UCSD-AML1 (cell line): ENCODE measurements at regions not wholly inside any gene's neighbourhood (a gene's known extent, or its start where the extent isn't known, plus 50 kb on each side); places are given as distances from the start of the nearest gene placed in this dataset.
"Not testable (repeated sequence)": the region's sequence is repeated elsewhere in the genome, so short reads cannot be mapped to it uniquely, and the experiment has no call there.

Experiments
- DNase-seq: peaks from one replicate; lab custom pipeline; 2025; ENCODE audit not compliant: unreplicated experiment; lab: John Stamatoyannopoulos, UW

DNA sequence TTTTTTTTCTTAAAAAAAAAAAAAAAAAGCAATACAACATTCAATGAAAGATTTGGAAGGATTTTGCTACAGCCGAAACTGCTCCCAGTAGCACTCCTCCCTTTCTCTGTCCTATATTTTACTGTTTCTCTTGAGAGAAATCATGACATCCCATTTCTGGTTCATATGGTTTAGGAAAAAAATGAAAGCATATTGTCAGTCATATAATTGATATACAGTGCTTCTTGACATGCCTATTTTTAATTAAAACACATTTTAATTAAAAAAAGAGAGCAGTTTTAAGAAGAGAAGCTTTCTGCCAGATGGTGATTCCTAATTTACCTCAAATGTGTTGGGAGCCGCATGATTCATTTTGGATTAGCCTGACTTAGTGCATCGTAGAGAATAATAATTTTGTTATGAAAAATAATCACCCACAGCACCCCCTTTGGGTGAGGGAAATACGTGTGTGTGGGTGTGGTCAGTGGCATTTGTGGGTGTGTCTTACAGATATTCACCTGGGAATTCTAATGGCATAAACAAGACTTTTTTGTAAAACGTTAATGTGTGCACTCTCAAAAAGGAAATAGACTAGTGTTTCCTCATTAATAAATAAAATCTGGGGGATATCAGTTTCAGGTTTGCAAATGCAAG is 544.5 kb downstream of the MFSD1 start:
- no peak for DNase-seq

DNA sequence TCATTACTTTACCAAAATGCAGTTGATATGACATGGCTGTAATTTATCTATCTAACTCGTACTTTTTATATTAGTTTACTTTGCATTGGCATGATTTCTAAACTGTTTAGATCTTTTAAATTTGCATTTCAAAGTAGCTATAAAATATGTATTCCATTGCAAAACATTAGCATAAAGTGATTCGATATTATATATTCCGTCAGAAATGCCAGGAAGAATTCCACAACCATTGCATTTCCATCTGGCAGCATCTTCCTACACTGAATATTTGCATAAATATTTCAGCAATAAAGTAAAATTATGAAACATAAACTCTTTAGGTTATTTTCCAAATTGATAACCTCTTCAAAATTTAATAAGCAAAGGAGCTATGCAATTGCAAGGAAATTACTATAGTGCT is 546.6 kb downstream of the MFSD1 start:
- DNase-seq = no peak

DNA sequence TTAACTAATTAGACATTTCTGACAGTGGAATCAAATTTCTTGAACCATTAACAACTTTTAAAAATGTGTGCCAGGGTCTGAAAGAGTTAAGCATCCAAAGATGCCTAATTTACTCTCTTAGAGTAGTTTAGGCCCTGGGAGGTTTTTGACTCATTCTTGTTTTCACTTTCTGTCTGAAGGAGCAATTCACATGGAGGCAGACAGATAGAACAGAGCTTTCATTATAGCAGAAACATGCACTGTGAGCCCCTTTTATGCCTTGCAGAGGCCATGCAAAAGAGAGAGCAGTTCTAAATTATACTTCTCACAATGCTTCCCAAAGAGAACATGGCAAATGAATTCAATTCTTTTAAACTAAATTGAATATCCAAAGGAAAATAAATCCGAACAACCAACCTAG is 554.8 kb downstream of the MFSD1 start:
- DNase-seq = no peak

DNA sequence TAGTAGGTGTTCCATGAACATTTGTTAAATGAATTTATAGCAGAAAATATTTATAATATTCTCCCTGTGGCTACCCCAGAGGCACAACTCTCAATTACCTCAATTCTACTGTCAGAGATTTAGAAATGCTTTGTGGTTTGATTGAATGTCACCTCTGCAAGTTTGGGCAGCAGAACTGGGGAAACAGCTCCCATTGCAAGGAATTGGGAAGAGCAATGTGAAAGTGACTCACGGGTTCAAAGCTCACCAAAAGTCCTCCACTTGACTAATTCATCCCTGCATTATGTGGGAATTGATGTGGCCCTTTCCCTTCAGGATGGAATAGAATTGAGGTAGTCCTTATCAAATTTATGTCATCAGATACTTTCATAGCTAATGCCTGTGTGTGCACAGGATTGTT is 562.7 kb downstream of the MFSD1 start:
- DNase-seq = no peak

DNA sequence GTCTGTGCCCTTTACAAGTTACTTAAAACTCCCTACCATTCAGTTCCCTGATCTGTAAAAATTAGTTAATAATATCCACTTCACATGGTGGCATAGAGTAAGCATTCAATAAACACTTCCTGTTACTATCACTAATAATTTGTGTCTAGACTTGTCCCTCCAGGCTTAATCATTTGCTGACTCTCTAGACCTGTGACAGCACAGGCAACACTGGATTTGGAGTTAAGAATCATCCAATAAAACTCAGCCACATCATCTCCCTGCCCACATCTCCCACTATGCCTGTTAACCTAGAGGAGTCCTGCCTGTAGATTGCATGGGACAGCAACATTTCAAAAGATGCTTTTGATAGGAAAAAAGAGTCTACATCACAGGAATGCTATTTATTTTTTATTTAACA is 564.6 kb downstream of the MFSD1 start:
- no peak for DNase-seq

DNA sequence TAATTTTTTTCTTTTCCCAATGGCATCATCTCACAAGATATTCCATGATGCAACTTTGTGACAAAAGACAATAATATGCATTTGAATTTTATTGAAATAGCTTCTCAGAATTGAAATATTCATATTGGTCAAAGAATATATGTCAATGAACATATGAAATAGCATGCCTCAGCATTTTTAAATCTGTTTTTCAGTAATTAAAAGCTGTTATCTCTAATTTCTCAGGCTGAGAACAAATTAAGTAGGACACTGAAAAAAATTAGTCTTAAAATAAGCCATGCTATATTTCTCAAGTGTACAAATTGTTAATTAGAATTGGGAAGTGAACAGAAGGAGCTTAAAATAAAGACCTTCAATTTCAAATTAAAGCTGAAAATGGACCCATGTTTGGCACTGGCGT is 570.1 kb downstream of the MFSD1 start:
- no peak for DNase-seq

DNA sequence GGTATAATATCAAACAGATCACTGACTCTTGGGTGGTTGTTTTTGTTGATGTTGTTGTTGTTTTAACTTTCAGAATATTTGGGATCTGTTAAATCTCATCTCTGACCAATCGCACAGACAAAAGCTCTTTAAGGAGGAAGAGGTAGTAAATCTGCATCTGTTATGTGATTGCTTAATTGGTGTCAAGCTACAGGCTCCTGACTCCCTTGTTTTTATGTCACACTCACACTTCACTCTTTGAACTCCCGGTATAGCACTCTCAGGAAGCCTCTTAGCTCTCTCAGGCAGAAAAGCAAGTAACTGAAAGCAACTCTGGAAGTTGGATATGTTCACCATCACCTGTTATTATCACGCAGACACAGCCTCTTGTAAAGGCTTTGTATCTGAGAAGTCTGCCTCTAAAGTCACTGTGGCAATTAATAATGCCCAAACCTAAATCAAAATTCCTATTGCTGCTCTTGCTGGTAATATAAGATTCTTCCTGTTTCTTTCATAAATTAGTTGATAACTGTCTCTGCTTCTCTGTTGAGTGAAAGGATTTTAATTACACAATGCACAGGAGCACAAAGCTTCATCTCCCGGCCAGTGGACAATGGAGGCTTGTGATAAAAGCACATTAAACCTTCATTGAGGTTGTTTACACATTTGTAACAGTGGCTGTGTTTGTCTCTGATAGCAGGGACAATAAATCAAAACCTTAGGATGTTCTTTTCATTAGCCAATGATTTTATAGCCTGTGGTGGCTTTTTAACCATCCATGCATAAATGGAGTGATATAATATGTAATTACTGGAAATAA is 576.7 kb downstream of the MFSD1 start:
- no peak for DNase-seq

DNA sequence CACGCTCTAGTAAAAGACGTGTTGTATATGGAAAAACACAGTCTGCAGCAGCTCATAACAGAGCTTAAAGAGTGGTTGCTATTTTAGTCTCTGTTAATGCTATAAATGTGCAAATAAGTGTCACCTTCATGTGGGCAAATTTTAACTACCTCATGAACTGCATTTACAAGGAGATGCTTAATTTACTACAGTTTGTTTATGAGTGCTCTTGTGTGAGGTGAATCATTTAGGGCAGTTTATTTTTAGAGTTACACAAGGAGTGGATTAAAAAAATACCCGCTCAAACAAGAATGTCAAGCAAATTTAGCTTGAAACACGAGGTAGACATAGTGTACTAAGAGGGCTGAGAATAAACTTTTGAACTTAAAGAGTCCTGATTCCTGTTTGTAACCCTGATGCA is 579.0 kb downstream of the MFSD1 start:
- DNase-seq = no peak

DNA sequence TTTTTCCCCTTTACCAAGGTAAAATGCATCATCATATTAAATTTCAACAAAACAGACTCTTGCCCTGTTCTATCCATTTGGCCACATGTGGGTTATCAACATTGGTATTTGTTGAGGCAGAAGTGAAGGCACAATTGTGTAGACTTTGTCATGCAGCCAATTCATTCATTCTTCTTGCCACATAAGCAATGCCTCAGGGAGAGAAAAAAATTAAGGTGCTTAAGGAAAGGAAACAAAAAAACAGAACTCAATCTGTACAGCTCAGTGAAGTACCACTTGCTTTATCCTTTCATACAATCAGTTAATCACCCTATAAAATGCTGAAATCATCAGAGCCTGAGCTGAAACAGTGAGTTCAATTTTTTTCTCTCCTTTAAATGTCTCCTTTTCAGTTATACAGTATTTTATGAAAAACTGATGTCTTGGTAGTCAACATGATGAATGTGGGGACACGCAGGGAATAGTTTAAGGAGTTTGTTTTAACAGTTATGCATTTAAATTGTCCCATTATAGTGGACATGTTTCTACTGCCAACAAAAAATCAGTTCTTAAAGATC is 588.9 kb downstream of the MFSD1 start:
- DNase-seq = no peak

DNA sequence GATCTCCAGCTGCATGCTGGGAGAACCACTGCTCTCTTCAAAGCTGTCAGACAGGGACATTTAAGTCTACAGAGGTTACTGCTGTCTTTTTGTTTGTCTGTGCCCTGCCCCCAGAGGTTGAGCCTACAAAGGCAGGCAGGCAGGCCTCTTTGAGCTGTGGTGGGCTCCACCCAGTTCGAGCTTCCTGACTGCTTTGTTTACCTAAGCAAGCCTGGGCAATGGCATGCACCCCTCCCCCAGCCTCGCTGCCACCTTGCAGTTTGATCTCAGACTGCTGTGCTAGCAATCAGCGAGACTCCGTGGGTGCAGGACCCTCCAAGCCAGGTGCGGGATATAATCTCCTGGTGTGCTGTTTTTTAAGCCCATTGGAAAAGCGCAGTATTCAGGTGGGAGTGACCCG is 591.0 kb upstream of the IL12A start:
- DNase-seq = not testable (repeated sequence)

DNA sequence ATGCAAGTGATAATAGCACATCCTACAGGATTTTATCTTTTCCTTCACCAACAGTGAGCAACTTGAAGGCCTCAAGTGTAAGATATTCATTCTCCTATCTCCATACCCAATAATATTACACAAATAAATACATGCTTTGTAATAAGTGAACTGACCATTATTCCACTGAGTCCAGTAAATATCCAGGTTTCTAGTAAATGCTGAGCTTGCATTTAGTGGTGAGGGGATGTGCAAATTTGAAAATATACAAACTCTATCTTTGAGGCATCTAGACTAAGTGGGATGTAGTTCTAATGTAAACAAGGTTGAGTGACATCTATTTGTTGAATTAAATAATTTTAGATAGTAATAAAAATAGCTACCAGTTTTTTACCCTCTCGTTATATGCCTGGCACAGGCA is 587.6 kb upstream of the IL12A start:
- DNase-seq = no peak

DNA sequence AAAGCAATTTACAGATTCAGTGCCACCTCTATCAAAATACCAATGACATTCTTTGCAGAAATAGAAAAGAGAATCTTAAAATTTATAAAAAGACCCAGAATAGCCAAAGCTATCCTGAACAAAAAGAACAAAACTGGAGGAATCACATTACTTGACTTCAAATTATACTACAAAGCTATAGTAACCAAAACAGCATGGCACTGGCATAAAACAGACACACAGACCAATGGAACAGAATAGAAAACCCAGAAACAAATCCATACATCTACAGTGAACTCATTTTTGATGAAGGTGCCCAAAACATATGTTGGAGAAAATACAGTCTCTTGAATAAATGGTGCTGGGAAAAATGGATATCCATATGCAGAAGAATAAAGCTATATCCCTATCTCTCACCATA is 578.9 kb upstream of the IL12A start:
- DNase-seq = not testable (repeated sequence)

DNA sequence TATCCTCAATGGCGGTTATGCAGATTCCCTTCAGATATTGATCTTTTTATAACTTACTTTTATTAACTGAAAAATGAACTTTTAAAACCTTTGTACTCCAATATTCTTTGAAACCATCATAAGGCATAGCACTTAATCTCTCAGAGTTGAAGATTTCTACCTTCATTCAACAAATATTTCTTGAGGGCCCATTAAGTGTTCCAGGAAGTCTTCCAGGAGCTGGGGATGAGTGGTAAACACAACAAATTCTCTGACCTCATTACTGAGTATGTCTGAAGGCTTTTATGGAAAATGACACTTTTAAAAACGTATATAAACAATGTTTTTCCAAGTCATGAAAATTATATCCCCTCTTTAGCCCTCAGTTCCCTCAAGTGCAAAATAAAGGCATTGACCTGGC is 575.3 kb upstream of the IL12A start:
- no peak for DNase-seq

DNA sequence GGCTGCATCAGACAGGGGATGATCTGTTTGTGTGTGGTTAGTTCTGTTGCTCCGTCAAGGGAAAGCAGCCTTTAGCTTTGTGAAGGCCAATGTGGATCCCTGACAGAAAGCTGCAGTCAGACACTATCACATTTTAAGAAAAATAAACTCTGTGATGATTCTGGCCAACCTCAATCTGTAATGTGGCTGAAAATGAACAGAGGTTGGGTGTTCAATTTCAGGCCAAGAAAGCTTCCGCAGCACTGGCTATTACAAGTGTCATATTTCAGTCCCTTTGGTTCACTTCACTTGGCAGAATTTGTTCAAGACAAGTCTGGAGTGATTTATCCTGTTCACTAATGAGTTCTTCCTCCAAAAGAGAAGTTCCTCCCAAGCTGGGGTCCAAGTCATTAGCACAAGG is 571.8 kb upstream of the IL12A start:
- DNase-seq = no peak

DNA sequence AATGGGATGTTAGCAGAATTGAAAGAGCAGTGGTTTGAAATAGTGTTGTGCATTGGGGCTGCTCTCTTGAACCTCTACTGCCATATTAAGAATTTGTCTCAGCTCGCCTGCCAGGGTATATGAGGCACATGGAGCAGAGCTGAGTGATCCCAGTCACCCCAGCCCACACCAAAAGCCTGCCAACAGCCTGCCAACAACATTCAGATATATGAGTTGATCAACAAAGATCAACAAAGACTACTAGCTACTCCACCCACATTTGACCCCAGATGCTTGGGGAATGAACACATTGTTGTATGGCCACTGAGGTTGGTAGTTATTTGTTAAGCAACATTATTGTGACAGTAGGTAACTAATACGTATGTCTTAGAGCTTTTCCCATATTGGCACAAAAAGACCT is 570.9 kb upstream of the IL12A start:
- no peak for DNase-seq

DNA sequence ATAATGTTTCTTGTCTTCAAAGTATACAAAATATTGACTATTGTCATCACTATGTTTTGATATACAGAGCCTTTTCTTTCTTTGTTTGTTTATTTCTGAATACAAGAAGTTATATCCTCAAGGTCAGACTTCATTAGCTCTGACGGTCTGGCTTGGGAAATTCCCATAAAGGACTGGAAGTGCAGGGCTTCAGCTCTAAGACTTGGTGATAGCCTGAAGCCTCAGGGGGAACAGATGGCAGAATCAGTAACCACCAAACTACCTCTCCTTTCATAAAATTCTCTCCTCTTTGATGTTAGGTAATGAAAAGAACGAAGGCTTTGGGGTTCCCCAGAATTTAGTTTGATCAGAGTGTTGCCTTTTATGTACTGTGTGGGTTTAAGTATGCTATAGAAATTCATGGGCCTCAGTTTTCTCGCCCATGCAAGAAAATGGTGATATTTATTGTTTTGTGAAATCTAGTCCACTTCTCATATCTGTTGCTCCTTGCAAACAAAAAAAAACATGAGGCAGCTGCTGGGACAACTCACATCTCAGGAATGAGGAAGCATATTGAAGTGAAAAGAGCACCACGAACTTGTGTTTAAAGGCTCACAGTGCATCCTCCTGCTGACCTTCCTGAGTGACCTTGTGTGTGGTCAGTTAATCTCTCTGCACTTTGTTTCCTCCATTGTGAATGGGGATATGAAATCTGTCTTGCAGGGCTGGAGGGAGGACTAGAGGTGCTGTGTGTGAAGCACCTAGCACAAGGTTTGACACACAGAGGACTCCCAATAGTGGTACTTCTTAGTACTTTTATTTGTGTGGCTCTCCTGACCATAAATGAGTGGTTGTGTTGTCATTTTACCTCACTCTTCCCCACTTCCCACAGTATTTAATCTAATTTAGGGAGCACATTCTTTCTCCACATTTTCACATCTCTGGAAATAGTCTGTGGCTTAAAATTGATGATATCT is 569.8 kb upstream of the IL12A start:
- no peak for DNase-seq

DNA sequence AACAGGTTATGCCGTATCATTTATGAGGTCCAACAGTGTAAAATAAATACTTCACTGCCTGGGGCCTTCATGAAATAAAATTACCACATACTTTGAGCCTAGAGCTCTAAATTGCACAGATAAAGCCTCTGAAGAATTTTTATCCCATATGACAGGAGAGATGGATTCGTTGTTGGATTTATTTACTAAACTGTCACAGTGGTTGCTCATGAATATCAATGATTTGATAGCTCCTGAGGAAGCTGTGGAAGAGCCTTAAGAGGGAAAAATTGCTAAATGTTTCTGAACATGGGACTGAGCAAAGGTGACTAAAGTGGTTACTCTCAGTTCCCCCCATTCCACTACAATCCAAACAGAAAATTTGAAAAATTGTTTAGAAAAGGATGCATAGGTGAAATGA is 558.9 kb upstream of the IL12A start:
- DNase-seq = no peak

DNA sequence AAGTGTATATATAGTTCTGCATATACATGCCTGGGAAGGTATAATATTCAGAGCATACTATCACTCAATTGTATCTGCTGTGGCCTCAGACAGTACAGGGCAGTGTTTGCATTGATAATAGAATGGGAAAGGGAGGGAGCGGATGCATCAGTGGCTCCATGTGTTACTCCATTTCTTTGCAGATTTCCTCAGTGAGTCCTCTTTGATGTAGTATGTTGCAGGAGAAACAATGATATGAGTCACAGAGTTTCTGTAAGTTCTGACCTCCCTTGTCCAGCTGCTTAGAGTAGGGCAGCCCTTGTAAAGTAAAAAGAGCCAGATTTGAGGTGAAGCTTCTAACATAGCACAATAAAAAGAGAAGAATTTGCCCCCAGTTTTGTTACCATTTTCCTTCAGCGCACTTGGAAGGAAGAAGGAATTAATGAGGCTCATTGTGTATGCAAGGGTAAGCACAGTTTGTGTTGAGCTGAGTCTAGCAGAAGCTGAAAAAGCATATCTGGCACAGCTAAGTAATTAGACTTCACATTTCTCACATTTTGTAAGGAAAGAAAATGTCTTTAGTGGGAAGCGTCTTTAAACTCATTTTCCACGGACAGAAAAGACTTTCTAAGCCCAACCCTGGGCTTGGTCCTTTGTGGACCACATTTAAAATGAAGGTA is 555.8 kb upstream of the IL12A start:
- no peak for DNase-seq

DNA sequence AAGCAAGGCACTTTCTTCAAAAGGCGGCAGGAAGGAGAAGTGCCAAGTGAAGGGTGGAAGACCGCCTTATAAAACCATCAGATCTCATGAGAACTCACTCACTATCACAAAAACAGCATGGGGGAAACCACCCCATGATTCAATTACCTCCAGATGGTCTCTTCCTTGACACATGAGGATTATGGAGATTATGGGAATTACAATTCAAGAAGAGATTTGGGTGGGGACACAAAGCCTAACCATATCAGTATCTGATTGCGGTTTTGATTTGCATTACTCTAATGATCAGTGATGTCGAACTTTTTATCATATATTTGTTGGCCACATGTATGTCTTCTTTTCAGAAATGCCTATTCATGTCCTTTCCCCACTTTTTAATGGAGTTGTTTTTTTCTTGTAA is 549.3 kb upstream of the IL12A start:
- DNase-seq = no peak

DNA sequence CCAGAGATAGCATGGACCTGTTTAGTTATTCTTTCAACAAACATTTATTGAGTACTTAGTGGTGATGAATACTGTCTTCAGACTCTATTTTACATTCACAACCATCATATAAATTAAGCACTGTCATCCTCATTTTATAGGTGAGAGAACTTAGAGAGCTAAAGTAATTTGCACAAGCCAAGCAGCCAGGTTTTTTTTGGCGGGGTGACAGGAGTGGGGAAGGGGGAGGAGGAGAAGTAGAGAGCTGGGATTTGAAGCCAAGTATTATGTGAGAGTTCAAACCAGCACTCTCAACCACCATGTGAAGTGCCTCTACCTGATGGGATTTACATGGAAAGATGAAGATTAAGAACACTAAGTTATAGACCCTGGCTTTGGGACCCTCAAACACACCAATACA is 547.4 kb upstream of the IL12A start:
- no peak for DNase-seq

DNA sequence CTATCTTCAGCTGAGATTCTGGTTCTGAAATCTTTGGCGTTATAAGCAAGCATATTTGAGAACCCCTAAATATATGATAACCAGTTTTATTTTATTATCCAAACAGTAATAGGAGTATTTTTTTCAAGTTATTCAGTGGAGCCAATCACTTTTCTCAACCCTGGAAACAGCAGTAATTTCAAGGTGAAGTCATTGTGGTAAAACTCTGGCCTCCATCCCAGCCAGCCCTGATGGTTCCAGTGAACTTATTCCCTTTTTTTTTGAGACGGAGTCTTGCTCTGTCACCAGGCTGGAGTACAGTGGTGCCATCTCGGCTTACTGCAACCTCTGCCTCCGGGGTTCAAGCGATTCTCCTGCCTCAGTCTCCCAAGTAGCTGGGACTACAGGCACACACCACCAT is 545.4 kb upstream of the IL12A start:
- no peak for DNase-seq
